GM19395 (cell line): ENCODE measurements at regions not wholly inside any gene's neighbourhood (a gene's known extent, or its start where the extent isn't known, plus 50 kb on each side); places are given as distances from the start of the nearest gene placed in this dataset.

Experiments
- ATAC-seq: cut with Tn5 transposase; IDR thresholded peaks from one replicate; pipeline ENCODE4 v1.9.1; 2021; ENCODE audit warnings: mild to moderate bottlenecking, moderate library complexity; ENCODE audit not compliant: unreplicated experiment

GRCh38 chr11:43574949-43575912, 105.3 kb upstream of the HSD17B12 start:
- no peak for ATAC-seq

GRCh38 chr11:43575913-43576310, 104.6 kb upstream of the HSD17B12 start:
- no peak for ATAC-seq

GRCh38 chr11:43576320-43576802, 104.2 kb upstream of the HSD17B12 start:
- ATAC-seq = no peak

- no peak for ATAC-seq
Measured at GRCh38 chr11:43576803-43577521, 103.6 kb upstream of the HSD17B12 start.

GRCh38 chr11:43577566-43578264, 102.8 kb upstream of the HSD17B12 start:
- no peak for ATAC-seq

GRCh38 chr11:43578346-43579170, 102.0 kb upstream of the HSD17B12 start:
- ATAC-seq = no peak

- peak; percentile 55 for ATAC-seq
Measured at GRCh38 chr11:43579171-43579918, 101.2 kb upstream of the HSD17B12 start.

GRCh38 chr11:43579919-43580276, 100.6 kb upstream of the HSD17B12 start:
- no peak for ATAC-seq

GRCh38 chr11:43580735-43581369, 99.7 kb upstream of the HSD17B12 start:
- no peak for ATAC-seq

- ATAC-seq = no peak
Measured at GRCh38 chr11:43581370-43582023, 99.0 kb upstream of the HSD17B12 start.

- no peak for ATAC-seq
Measured at GRCh38 chr11:43582024-43582862, 98.3 kb upstream of the HSD17B12 start.

- no peak for ATAC-seq
Measured at GRCh38 chr11:43582863-43583462, 97.6 kb upstream of the HSD17B12 start.

GRCh38 chr11:43583548-43583947, 97.0 kb upstream of the HSD17B12 start:
- no peak for ATAC-seq

- no peak for ATAC-seq
Measured at GRCh38 chr11:43585877-43586608, 94.5 kb upstream of the HSD17B12 start.

- no peak for ATAC-seq
Measured at GRCh38 chr11:43589601-43590250, 90.8 kb upstream of the HSD17B12 start.

GRCh38 chr11:43601511-43601910, 79.0 kb upstream of the HSD17B12 start:
- no peak for ATAC-seq
